CD4-positive, alpha-beta T cell (primary cell): ENCODE measurements at regions not wholly inside any gene's neighbourhood (a gene's known extent, or its start where the extent isn't known, plus 50 kb on each side); places are given as distances from the start of the nearest gene placed in this dataset.
A peak's percentile ranks its signal among the peaks of the same experiment; 100 is the strongest.

Experiments
- ATAC-seq: fragments of 200-7000 bp; cut with Tn5 transposase; one replicate; pipeline ENCODE4 v1.10.0; 2022; ENCODE audit warnings: mild to moderate bottlenecking; ENCODE audit not compliant: poor library complexity
- CTCF ChIA-PET: fragments of 350-600 bp; sonication (Branson Sonifier 250); formaldehyde crosslinking; loops from one replicate; lab custom pipeline; 2021; ENCODE audit warnings: antibody characterized with exemption, inconsistent platforms; lab: Charles Lee
- POLR2A ChIA-PET: fragments of 350-600 bp; sonication (Branson Sonifier 250); formaldehyde crosslinking; loops from one replicate; lab custom pipeline; 2021; ENCODE audit warnings: antibody characterized with exemption, inconsistent platforms; lab: Charles Lee
- DNase-seq, 14 experiments: peaks; one replicate each; pipeline ENCODE4 v3.0.0-alpha.2; 2013 to 2020; ENCODE audit warnings: mixed read lengths in 2 of 14
- H3K27ac ChIP-seq, 2 donors: one replicate each; pipeline versions ENCODE4 v1.5.1 to v1.7.0; 2013; ENCODE audit warnings: low read length in 2 of 2, low read depth in 1 of 2, mild to moderate bottlenecking in 1 of 2
- H3K27me3 ChIP-seq, 2 experiments: 1 replicate in 1 of 2; 2 replicates in 1 of 2; pipeline versions ENCODE4 v1.6.1 to v1.7.0; 2013; ENCODE audit warnings: low read length in 2 of 2, control low read depth in 1 of 2, mild to moderate bottlenecking in 1 of 2, moderate library complexity in 1 of 2; ENCODE audit not compliant: insufficient read depth in 2 of 2, control insufficient read depth in 1 of 2
- H3K36me3 ChIP-seq: one replicate; pipeline ENCODE4 v1.6.1; 2013; ENCODE audit warnings: low read length, control low read depth; ENCODE audit not compliant: insufficient read depth
- H3K4me1 ChIP-seq: one replicate; pipeline ENCODE4 v1.6.1; 2013; ENCODE audit warnings: low read length, control low read depth; ENCODE audit not compliant: insufficient read depth
- H3K4me3 ChIP-seq: one replicate; pipeline ENCODE4 v1.5.1; 2013; ENCODE audit warnings: mild to moderate bottlenecking, low read length, moderate library complexity
- H3K9me3 ChIP-seq, 2 experiments: 1 replicate in 1 of 2; 2 replicates in 1 of 2; pipeline versions ENCODE4 v1.6.1 to v1.7.0; 2013; ENCODE audit warnings: low read length in 2 of 2, mild to moderate bottlenecking in 2 of 2, control low read depth in 1 of 2, moderate library complexity in 1 of 2; ENCODE audit not compliant: control insufficient read depth in 1 of 2, insufficient read depth in 1 of 2
- H3K27ac Mint-ChIP-seq: one replicate; pipeline ENCODE4 v1.8.0; 2020; ENCODE audit warnings: mixed read lengths
- H3K27me3 Mint-ChIP-seq: one replicate; pipeline ENCODE4 v1.8.0; 2021; ENCODE audit warnings: mixed read lengths
- H3K36me3 Mint-ChIP-seq: one replicate; pipeline ENCODE4 v1.8.0; 2021; ENCODE audit warnings: low read depth, mixed read lengths
- H3K4me1 Mint-ChIP-seq: one replicate; pipeline ENCODE4 v1.8.0; 2021; ENCODE audit warnings: low read depth, mixed read lengths
- H3K4me3 Mint-ChIP-seq: one replicate; pipeline ENCODE4 v1.8.0; 2020; ENCODE audit warnings: mild to moderate bottlenecking, mixed read lengths
- H3K9me3 Mint-ChIP-seq: one replicate; pipeline ENCODE4 v1.8.0; 2020; ENCODE audit warnings: mixed read lengths
- intact Hi-C, 2 experiments: fragments of 100-400 bp; cut with DNase I in 1 of 2; cut with micrococcal nuclease in 1 of 2; formaldehyde crosslinking; loops; one replicate each; pipeline versions ENCODE4 v1.15.1 to v1.9.0; 2023 to 2025; cut with DNase I, micrococcal nuclease
- TF ChIP-seq, protein P1 (sequence below): fragments of 200-600 bp; IDR thresholded peaks from one replicate; pipeline ENCODE4 v1.8.0; 2022; ENCODE audit warnings: antibody characterized with exemption, mild to moderate bottlenecking

DNA sequence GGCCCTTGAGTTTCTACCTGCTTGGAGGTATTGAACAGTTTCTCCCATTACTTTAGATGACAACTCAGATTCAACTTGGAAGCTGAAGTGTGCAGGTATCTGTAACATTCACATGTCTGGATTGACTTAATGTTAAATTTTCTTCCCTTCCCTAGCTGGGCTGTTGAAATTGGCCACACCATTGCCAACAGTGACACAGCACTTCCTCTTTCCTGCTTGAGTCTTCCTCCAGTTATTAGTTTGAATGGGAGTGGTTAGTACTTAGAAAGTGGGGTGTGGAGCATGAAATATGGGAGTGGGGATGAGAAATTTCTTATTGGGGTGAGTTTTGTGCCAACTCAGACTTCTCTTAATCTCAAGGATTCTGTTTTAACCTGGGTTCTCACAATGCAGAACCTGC is 454.9 kb downstream of the KCNJ2 start:
- Histone ChIP-seq H3K27ac (no peak overlapping the region), H3K27me3 (no peaks in the 10 kb centered on the region), H3K36me3 (no peaks in the 10 kb centered on the region), H3K4me1 (no peaks in the 10 kb centered on the region), H3K4me3 (no peak overlapping the region), H3K9me3 (peaks cover 0 to 1% of the 10 kb centered on the region in 2 experiments)
- intact Hi-C loops: no loop called here
- ChIA-PET CTCF (no interaction called here), POLR2A (no interaction called here)
- no peak for DNase-seq
- TF ChIP-seq, protein P1, sequence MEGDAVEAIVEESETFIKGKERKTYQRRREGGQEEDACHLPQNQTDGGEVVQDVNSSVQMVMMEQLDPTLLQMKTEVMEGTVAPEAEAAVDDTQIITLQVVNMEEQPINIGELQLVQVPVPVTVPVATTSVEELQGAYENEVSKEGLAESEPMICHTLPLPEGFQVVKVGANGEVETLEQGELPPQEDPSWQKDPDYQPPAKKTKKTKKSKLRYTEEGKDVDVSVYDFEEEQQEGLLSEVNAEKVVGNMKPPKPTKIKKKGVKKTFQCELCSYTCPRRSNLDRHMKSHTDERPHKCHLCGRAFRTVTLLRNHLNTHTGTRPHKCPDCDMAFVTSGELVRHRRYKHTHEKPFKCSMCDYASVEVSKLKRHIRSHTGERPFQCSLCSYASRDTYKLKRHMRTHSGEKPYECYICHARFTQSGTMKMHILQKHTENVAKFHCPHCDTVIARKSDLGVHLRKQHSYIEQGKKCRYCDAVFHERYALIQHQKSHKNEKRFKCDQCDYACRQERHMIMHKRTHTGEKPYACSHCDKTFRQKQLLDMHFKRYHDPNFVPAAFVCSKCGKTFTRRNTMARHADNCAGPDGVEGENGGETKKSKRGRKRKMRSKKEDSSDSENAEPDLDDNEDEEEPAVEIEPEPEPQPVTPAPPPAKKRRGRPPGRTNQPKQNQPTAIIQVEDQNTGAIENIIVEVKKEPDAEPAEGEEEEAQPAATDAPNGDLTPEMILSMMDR: no peak
- Mint-ChIP-seq H3K4me1 (peaks cover 8% of the 10 kb centered on the region), H3K36me3 (no peaks in the 10 kb centered on the region), H3K4me3 (no peak overlapping the region), H3K27ac (no peak overlapping the region), H3K9me3 (no peaks in the 10 kb centered on the region), H3K27me3 (no peaks in the 10 kb centered on the region)
- no peak for ATAC-seq

DNA sequence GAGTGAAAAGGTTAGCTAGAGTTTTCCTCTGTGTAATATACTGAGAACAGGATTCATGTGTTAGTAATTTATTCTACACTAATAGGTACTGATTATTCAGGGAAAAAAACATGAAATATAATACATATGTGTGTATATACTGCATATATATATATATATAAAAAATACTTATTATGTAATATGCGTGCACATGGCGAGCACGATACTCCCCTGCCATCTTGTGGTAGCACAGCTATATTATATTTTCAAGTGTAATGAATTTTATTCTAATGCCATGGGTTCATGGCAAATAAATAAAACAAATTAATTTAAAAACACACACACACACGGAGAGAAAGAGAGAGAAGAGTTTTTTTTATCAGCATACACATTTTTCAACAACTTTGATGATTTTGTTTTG is 460.6 kb downstream of the KCNJ2 start:
- intact Hi-C loops: loop anchor here in 1 of 2 experiments (5.0 kb wide), 1 partner anchor 1058 kb away; no protein-coding TSS in a partner anchor
- POLR2A ChIA-PET: no interaction called here
- H3K9me3 Mint-ChIP-seq: no peaks in the 10 kb centered on the region
- H3K4me1 Mint-ChIP-seq: no peaks in the 10 kb centered on the region
- Histone ChIP-seq H3K9me3 (no peaks in the 10 kb centered on the region), H3K36me3 (no peaks in the 10 kb centered on the region), H3K4me3 (no peak overlapping the region), H3K4me1 (no peaks in the 10 kb centered on the region), H3K27ac (no peak overlapping the region), H3K27me3 (no peaks in the 10 kb centered on the region)
- TF ChIP-seq, protein P1: no peak
- CTCF ChIA-PET: no interaction called here
- H3K27ac Mint-ChIP-seq: no peak overlapping the region
- H3K36me3 Mint-ChIP-seq: no peaks in the 10 kb centered on the region
- ATAC-seq: no peak
- peaks cover 3% of the 10 kb centered on the region for H3K27me3 Mint-ChIP-seq
- DNase-seq: peak in 2 of 14 experiments; percentile 4
- H3K4me3 Mint-ChIP-seq: no peak overlapping the region

DNA sequence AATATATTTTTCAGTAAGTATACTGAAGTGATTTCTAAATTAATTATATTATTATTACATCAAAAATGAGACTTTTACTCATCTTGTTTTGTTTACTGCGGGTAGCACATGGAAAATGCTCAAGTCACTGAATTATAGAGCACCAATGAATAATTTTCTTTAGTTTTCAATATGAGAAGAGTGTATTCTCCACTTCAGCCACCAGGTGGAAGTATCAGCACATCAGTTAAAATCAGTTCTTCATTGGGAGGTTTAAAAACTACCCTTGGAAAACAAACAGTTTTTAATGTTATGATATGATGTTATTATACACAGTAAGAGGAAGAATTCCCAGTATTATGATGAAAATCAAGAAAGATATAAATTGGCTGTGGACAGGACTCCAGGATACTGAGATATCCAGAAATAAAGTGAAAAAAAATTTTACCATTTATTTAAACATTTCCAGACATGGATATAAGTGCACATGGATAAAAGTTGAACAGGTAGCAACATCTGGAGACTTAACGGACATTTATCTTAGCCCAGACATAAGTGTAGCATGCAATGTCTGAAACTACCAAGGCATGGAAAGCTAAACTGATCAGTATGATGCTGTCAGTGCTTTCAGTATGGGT is 467.3 kb downstream of the KCNJ2 start:
- Mint-ChIP-seq H3K4me1 (no peaks in the 10 kb centered on the region), H3K27me3 (peaks cover 7% of the 10 kb centered on the region), H3K27ac (no peak overlapping the region), H3K4me3 (no peak overlapping the region), H3K36me3 (no peaks in the 10 kb centered on the region), H3K9me3 (no peaks in the 10 kb centered on the region)
- no peak for ATAC-seq
- peak in 3 of 14 experiments; percentile 5 to 37 (median 21) for DNase-seq
- Histone ChIP-seq H3K36me3 (no peaks in the 10 kb centered on the region), H3K4me1 (no peaks in the 10 kb centered on the region), H3K4me3 (no peak overlapping the region), H3K9me3 (no peaks in the 10 kb centered on the region), H3K27ac (no peak overlapping the region), H3K27me3 (no peaks in the 10 kb centered on the region)
- CTCF ChIA-PET: no interaction called here
- POLR2A ChIA-PET: no interaction called here
- intact Hi-C loops: loop anchor here in 1 of 2 experiments (5.0 kb wide), 1 partner anchor 1906 kb away; no protein-coding TSS in a partner anchor
- TF ChIP-seq, protein P1: peak; percentile 71
